ENCODE measurements at regions not wholly inside any gene's neighbourhood (a gene's known extent, or its start where the extent isn't known, plus 50 kb on each side); places are given as distances from the start of the nearest gene placed in this dataset.

- DNase-seq = no peak
These were observed 115.8 kb downstream of the ETNK1 start for GRCh38 chr12:22740656-22741355.

GRCh38 chr12:22743700-22744099 is 118.7 kb downstream of the ETNK1 start:
- no peak for DNase-seq

GRCh38 chr12:22744197-22744596 is 119.2 kb downstream of the ETNK1 start:
- DNase-seq = no peak

- no peak for DNase-seq
These were observed 121.7 kb downstream of the ETNK1 start for GRCh38 chr12:22746720-22747119.

GRCh38 chr12:22755629-22756028 is 130.7 kb downstream of the ETNK1 start:
- DNase-seq = no peak

GRCh38 chr12:22759769-22760674 is 135.1 kb downstream of the ETNK1 start:
- no peak for DNase-seq

- no peak for DNase-seq
These were observed 140.6 kb downstream of the ETNK1 start for GRCh38 chr12:22765421-22766130.

GRCh38 chr12:22766911-22767420 is 142.0 kb downstream of the ETNK1 start:
- DNase-seq = no peak

- no peak for DNase-seq
These were observed 156.4 kb downstream of the ETNK1 start for GRCh38 chr12:22781339-22781738.

GRCh38 chr12:22787557-22787956 is 162.6 kb downstream of the ETNK1 start:
- DNase-seq = no peak

- no peak for DNase-seq
These were observed 163.9 kb downstream of the ETNK1 start for GRCh38 chr12:22788913-22789312.

GRCh38 chr12:22792138-22792537 is 167.2 kb downstream of the ETNK1 start:
- no peak for DNase-seq

GRCh38 chr12:22794017-22794416 is 169.0 kb downstream of the ETNK1 start:
- no peak for DNase-seq

GRCh38 chr12:22796941-22797630 is 172.1 kb downstream of the ETNK1 start:
- DNase-seq = no peak

GRCh38 chr12:22797701-22798100 is 172.7 kb downstream of the ETNK1 start:
- no peak for DNase-seq

- no peak for DNase-seq
These were observed 173.1 kb downstream of the ETNK1 start for GRCh38 chr12:22798116-22798515.

- no peak for DNase-seq
These were observed 174.5 kb downstream of the ETNK1 start for GRCh38 chr12:22799503-22799902.

GRCh38 chr12:22800332-22800731 is 175.4 kb downstream of the ETNK1 start:
- no peak for DNase-seq

- no peak for DNase-seq
These were observed 178.1 kb downstream of the ETNK1 start for GRCh38 chr12:22802883-22803630.

- no peak for DNase-seq
These were observed 178.8 kb downstream of the ETNK1 start for GRCh38 chr12:22803725-22804124.

GRCh38 chr12:22808860-22809259 is 183.9 kb downstream of the ETNK1 start:
- DNase-seq = no peak

- DNase-seq = no peak
These were observed 185.1 kb downstream of the ETNK1 start for GRCh38 chr12:22810036-22810435.
